ENCODE measurements at regions not wholly inside any gene's neighbourhood (a gene's known extent, or its start where the extent isn't known, plus 50 kb on each side); places are given as distances from the start of the nearest gene placed in this dataset.

- no peak overlapping the region for H3K4me2 ChIP-seq (ENCODE audit: low read length)
- no peak overlapping the region for H3K27ac ChIP-seq (ENCODE audit: low read depth, low read length)
- Mint-ChIP-seq H3K27ac (ENCODE audit: unreplicated experiment) (no peak overlapping the region), H3K9me3 (ENCODE audit: unreplicated experiment) (no peaks in the 10 kb centered on the region), H3K4me1 (ENCODE audit: low read depth, unreplicated experiment) (no peaks in the 10 kb centered on the region), H3K4me3 (ENCODE audit: unreplicated experiment) (no peak overlapping the region), H3K36me3 (ENCODE audit: low read depth, unreplicated experiment) (no peaks in the 10 kb centered on the region), H3K27me3 (ENCODE audit: low read depth, unreplicated experiment) (no peaks in the 10 kb centered on the region)
- TF ChIP-seq, protein P1, sequence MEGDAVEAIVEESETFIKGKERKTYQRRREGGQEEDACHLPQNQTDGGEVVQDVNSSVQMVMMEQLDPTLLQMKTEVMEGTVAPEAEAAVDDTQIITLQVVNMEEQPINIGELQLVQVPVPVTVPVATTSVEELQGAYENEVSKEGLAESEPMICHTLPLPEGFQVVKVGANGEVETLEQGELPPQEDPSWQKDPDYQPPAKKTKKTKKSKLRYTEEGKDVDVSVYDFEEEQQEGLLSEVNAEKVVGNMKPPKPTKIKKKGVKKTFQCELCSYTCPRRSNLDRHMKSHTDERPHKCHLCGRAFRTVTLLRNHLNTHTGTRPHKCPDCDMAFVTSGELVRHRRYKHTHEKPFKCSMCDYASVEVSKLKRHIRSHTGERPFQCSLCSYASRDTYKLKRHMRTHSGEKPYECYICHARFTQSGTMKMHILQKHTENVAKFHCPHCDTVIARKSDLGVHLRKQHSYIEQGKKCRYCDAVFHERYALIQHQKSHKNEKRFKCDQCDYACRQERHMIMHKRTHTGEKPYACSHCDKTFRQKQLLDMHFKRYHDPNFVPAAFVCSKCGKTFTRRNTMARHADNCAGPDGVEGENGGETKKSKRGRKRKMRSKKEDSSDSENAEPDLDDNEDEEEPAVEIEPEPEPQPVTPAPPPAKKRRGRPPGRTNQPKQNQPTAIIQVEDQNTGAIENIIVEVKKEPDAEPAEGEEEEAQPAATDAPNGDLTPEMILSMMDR (IDR thresholded peaks at IDR 0.05; ENCODE audit: insufficient read depth, low read depth, low read length), result no peak
- TF ChIP-seq EZH2 (IDR thresholded peaks at IDR 0.05; ENCODE audit: insufficient read depth, low read length), result no peak
- no peak overlapping the region for H3K4me3 ChIP-seq (ENCODE audit: insufficient read depth, low read depth, low read length)
- DNase-seq (ENCODE audit: low read depth) (no peak), FAIRE-seq (no peak)
- no peaks in the 10 kb centered on the region for H3K27me3 ChIP-seq (ENCODE audit: insufficient read depth, low read length)
- no peaks in the 10 kb centered on the region for H4K20me1 ChIP-seq (ENCODE audit: insufficient read depth, low read length)
- no peaks in the 10 kb centered on the region for H3K4me1 ChIP-seq (ENCODE audit: insufficient read depth, low read length)
- H2AFZ ChIP-seq (ENCODE audit: low read depth, low read length), result no peak overlapping the region
- no peaks in the 10 kb centered on the region for H3K9me3 ChIP-seq (ENCODE audit: insufficient read depth, low read depth, low read length)
- H3K79me2 ChIP-seq (ENCODE audit: insufficient read depth, low read length), result no peaks in the 10 kb centered on the region
- no peak overlapping the region for H3K9ac ChIP-seq (ENCODE audit: low read length)
- H3K36me3 ChIP-seq (ENCODE audit: insufficient read depth, low read length), result no peaks in the 10 kb centered on the region
These were observed 1104.9 kb downstream of the NSUN3 start for GRCh38 chr3:95167748-95168147.

DNA sequence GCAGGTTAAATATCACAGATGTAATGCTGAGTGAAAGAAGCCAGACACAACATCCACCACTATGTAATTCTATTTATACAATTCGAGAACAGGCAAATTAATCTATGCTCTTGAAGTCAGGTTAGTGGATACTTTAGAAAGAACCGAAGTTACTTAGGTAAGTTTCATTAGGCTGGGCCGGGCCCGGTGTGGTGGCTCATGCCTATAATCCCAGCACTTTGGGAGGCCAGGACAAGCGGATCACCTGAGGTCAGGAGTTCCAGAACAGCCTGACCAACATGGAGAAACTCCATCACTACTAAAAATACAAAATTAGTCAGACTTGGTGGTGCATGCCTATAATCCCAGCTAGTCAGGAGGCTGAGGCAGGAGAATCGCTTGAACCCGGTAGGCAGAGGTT is 1105.7 kb downstream of the NSUN3 start:
- no peak overlapping the region for H3K9ac ChIP-seq (ENCODE audit: low read length)
- no peaks in the 10 kb centered on the region for H3K36me3 Mint-ChIP-seq (ENCODE audit: low read depth, unreplicated experiment)
- no peak overlapping the region for H3K27ac Mint-ChIP-seq (ENCODE audit: unreplicated experiment)
- FAIRE-seq (no peak), DNase-seq (ENCODE audit: low read depth) (no peak)
- no peaks in the 10 kb centered on the region for H3K27me3 Mint-ChIP-seq (ENCODE audit: low read depth, unreplicated experiment)
- no peak overlapping the region for H3K4me2 ChIP-seq (ENCODE audit: low read length)
- H3K9me3 Mint-ChIP-seq (ENCODE audit: unreplicated experiment), result no peaks in the 10 kb centered on the region
- no peak for TF ChIP-seq EZH2 (IDR thresholded peaks at IDR 0.05; ENCODE audit: insufficient read depth, low read length)
- TF ChIP-seq, protein P1 (IDR thresholded peaks at IDR 0.05; ENCODE audit: insufficient read depth, low read depth, low read length), result no peak
- no peaks in the 10 kb centered on the region for H3K4me1 ChIP-seq (ENCODE audit: insufficient read depth, low read length)
- H3K79me2 ChIP-seq (ENCODE audit: insufficient read depth, low read length), result no peaks in the 10 kb centered on the region
- no peak overlapping the region for H2AFZ ChIP-seq (ENCODE audit: low read depth, low read length)
- no peak overlapping the region for H3K27ac ChIP-seq (ENCODE audit: low read depth, low read length)
- no peaks in the 10 kb centered on the region for H3K36me3 ChIP-seq (ENCODE audit: insufficient read depth, low read length)
- H3K4me3 Mint-ChIP-seq (ENCODE audit: unreplicated experiment), result no peak overlapping the region
- no peaks in the 10 kb centered on the region for H3K27me3 ChIP-seq (ENCODE audit: insufficient read depth, low read length)
- no peaks in the 10 kb centered on the region for H3K4me1 Mint-ChIP-seq (ENCODE audit: low read depth, unreplicated experiment)
- no peak overlapping the region for H3K4me3 ChIP-seq (ENCODE audit: insufficient read depth, low read depth, low read length)
- H4K20me1 ChIP-seq (ENCODE audit: insufficient read depth, low read length), result no peaks in the 10 kb centered on the region
- H3K9me3 ChIP-seq (ENCODE audit: insufficient read depth, low read depth, low read length), result no peaks in the 10 kb centered on the region

- no peaks in the 10 kb centered on the region for H3K79me2 ChIP-seq (ENCODE audit: insufficient read depth, low read length)
- no peaks in the 10 kb centered on the region for H3K4me1 Mint-ChIP-seq (ENCODE audit: low read depth, unreplicated experiment)
- H3K27ac ChIP-seq (ENCODE audit: low read depth, low read length), result no peak overlapping the region
- FAIRE-seq (no peak), DNase-seq (ENCODE audit: low read depth) (no peak)
- H3K9me3 Mint-ChIP-seq (ENCODE audit: unreplicated experiment), result no peaks in the 10 kb centered on the region
- no peak overlapping the region for H3K4me2 ChIP-seq (ENCODE audit: low read length)
- H3K4me3 ChIP-seq (ENCODE audit: insufficient read depth, low read depth, low read length), result no peak overlapping the region
- no peaks in the 10 kb centered on the region for H3K4me1 ChIP-seq (ENCODE audit: insufficient read depth, low read length)
- H3K27me3 Mint-ChIP-seq (ENCODE audit: low read depth, unreplicated experiment), result no peaks in the 10 kb centered on the region
- no peaks in the 10 kb centered on the region for H4K20me1 ChIP-seq (ENCODE audit: insufficient read depth, low read length)
- no peaks in the 10 kb centered on the region for H3K36me3 Mint-ChIP-seq (ENCODE audit: low read depth, unreplicated experiment)
- no peaks in the 10 kb centered on the region for H3K9me3 ChIP-seq (ENCODE audit: insufficient read depth, low read depth, low read length)
- H3K27me3 ChIP-seq (ENCODE audit: insufficient read depth, low read length), result no peaks in the 10 kb centered on the region
- no peak for TF ChIP-seq EZH2 (IDR thresholded peaks at IDR 0.05; ENCODE audit: insufficient read depth, low read length)
- TF ChIP-seq, protein P1 (IDR thresholded peaks at IDR 0.05; ENCODE audit: insufficient read depth, low read depth, low read length), result no peak
- H3K27ac Mint-ChIP-seq (ENCODE audit: unreplicated experiment), result no peak overlapping the region
- H2AFZ ChIP-seq (ENCODE audit: low read depth, low read length), result no peak overlapping the region
- no peak overlapping the region for H3K9ac ChIP-seq (ENCODE audit: low read length)
- no peak overlapping the region for H3K4me3 Mint-ChIP-seq (ENCODE audit: unreplicated experiment)
- H3K36me3 ChIP-seq (ENCODE audit: insufficient read depth, low read length), result no peaks in the 10 kb centered on the region
These were observed 1109.5 kb downstream of the NSUN3 start for GRCh38 chr3:95172164-95172943.

Measured in astrocyte (in vitro differentiated cells and primary cell).